Tibial nerve (tissue), 4 donors: ENCODE measurements at regions not wholly inside any gene's neighbourhood (a gene's known extent, or its start where the extent isn't known, plus 50 kb on each side); places are given as distances from the start of the nearest gene placed in this dataset.

ENCODE experiments used
- CTCF ChIP-seq, 5 experiments: fragments of 200-600 bp in 3 of 5; fragments of 450-650 bp in 2 of 5; sonication (generic) in 3 of 5; IDR thresholded peaks; one replicate each; pipeline ENCODE4 v1.5.1; 2016 to 2019; ENCODE audit warnings: antibody characterized with exemption in 5 of 5, mild to moderate bottlenecking in 3 of 5, moderate library complexity in 2 of 5
- EP300 ChIP-seq, 2 donors: sonication (generic); formaldehyde crosslinking; IDR thresholded peaks; one replicate each; pipeline ENCODE4 v1.6.1; 2017; ENCODE audit warnings: antibody characterized with exemption in 2 of 2, mild to moderate bottlenecking in 1 of 2
- POLR2A ChIP-seq, 2 donors: fragments of 450-650 bp; IDR thresholded peaks; one replicate each; pipeline ENCODE4 v1.6.1; 2017; ENCODE audit warnings: antibody characterized with exemption in 2 of 2, mild to moderate bottlenecking in 2 of 2, moderate library complexity in 2 of 2

DNA sequence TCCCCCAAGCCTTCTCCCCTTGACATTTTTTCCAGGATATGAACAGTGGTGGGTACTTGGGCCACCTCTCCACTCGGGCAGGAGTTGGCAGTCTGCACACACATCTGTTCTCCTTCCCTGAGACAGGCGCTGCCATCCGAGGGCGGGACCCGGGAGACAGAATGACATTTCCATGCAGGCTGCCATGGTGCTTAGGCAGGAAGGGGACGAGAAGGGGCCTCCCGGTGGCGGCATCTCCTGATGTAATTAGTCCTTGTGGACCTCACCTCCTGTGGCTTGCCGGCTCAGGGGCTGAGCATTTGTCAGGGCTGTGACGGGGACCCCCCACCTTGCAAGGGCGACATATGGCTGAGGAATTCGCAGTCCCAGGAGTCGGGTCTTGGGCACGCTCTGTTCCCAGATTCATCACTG, 197.2 kb downstream of the FOXL1 start:
- no peak for TF ChIP-seq CTCF (IDR thresholded peaks at IDR 0.05)
- TF ChIP-seq POLR2A (IDR thresholded peaks at IDR 0.05): no peak
- no peak for TF ChIP-seq EP300 (IDR thresholded peaks at IDR 0.05)
